ENCODE measurements at regions not wholly inside any gene's neighbourhood (a gene's known extent, or its start where the extent isn't known, plus 50 kb on each side); places are given as distances from the start of the nearest gene placed in this dataset.

GRCh38 chr13:71005919-71006318, 861.1 kb downstream of the DACH1 start:
- TF ChIP-seq, protein P1, sequence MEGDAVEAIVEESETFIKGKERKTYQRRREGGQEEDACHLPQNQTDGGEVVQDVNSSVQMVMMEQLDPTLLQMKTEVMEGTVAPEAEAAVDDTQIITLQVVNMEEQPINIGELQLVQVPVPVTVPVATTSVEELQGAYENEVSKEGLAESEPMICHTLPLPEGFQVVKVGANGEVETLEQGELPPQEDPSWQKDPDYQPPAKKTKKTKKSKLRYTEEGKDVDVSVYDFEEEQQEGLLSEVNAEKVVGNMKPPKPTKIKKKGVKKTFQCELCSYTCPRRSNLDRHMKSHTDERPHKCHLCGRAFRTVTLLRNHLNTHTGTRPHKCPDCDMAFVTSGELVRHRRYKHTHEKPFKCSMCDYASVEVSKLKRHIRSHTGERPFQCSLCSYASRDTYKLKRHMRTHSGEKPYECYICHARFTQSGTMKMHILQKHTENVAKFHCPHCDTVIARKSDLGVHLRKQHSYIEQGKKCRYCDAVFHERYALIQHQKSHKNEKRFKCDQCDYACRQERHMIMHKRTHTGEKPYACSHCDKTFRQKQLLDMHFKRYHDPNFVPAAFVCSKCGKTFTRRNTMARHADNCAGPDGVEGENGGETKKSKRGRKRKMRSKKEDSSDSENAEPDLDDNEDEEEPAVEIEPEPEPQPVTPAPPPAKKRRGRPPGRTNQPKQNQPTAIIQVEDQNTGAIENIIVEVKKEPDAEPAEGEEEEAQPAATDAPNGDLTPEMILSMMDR (IDR thresholded peaks at IDR 0.05) = no peak
- TF ChIP-seq POLR2AphosphoS5 (IDR thresholded peaks at IDR 0.05) = no peak

Data from esophagus muscularis mucosa (tissue), 3 donors.